Central memory CD8-positive, alpha-beta T cell (primary cell): ENCODE measurements at regions not wholly inside any gene's neighbourhood (a gene's known extent, or its start where the extent isn't known, plus 50 kb on each side); places are given as distances from the start of the nearest gene placed in this dataset.

Source experiments
- ATAC-seq: fragments of 150-1000 bp; cut with Tn5 transposase; replicated peaks from 2 replicates; pipeline ENCODE4 v1.10.0; 2022; ENCODE audit warnings: mild to moderate bottlenecking, moderate FRiP score, moderate number of reproducible peaks; ENCODE audit not compliant: poor library complexity, severe bottlenecking; ENCODE audit errors: extremely low read depth
- DNase-seq, 2 donors: peaks; one replicate each; pipeline ENCODE4 v3.0.0; 2021; ENCODE audit warnings: low spot score in 2 of 2
- H3K27ac Mint-ChIP-seq: one replicate; pipeline ENCODE4 v1.8.0; 2022; ENCODE audit warnings: low read depth, mild to moderate bottlenecking, moderate library complexity, mixed read lengths
- H3K27me3 Mint-ChIP-seq: one replicate; pipeline ENCODE4 v1.8.0; 2022; ENCODE audit warnings: mixed read lengths
- H3K36me3 Mint-ChIP-seq: one replicate; pipeline ENCODE4 v1.8.0; 2022; ENCODE audit warnings: mild to moderate bottlenecking, moderate library complexity, mixed read lengths; ENCODE audit not compliant: insufficient read depth
- H3K4me1 Mint-ChIP-seq: one replicate; pipeline ENCODE4 v1.8.0; 2022; ENCODE audit warnings: mixed read lengths
- H3K4me3 Mint-ChIP-seq: one replicate; pipeline ENCODE4 v1.8.0; 2022; ENCODE audit warnings: mild to moderate bottlenecking, moderate library complexity, mixed read lengths
- H3K9me3 Mint-ChIP-seq: one replicate; pipeline ENCODE4 v1.8.0; 2022; ENCODE audit warnings: mixed read lengths

DNA sequence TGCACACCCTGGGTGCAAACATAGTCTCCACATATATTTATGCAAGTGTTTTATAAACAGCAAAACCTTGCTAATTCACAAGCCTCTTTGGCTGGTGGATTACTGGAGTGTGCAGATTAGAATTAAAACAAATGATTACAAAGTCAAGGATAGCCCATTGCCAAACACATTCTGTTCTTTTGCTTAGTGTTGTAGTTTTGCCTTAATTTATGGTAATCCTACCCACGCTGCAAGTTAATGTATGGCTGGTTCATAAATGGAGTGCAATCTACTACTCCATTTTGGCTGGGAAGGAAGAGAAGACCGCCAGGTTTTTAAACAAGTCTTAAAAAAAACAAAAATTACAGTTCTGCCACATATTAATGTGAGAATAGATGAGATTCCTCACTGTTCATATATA is 883.1 kb upstream of the KLHL29 start:
- ATAC-seq, result no peak
- H3K27me3 Mint-ChIP-seq, result no peaks in the 10 kb centered on the region

GRCh38 chr2:22513563-22513962 is 871.4 kb upstream of the KLHL29 start:
- H3K27ac Mint-ChIP-seq, result no peak overlapping the region
- no peaks in the 10 kb centered on the region for H3K4me1 Mint-ChIP-seq
- peaks cover 33% of the 10 kb centered on the region for H3K9me3 Mint-ChIP-seq
- ATAC-seq, result no peak
- no peaks in the 10 kb centered on the region for H3K36me3 Mint-ChIP-seq
- no peak for DNase-seq
- H3K27me3 Mint-ChIP-seq, result no peaks in the 10 kb centered on the region
- H3K4me3 Mint-ChIP-seq, result no peak overlapping the region

More for the DNA sequence above, 883.1 kb upstream of the KLHL29 start:
- H3K4me1 Mint-ChIP-seq, result no peaks in the 10 kb centered on the region
- no peak overlapping the region for H3K27ac Mint-ChIP-seq
- peaks cover 31% of the 10 kb centered on the region for H3K9me3 Mint-ChIP-seq
- no peak for DNase-seq
- H3K36me3 Mint-ChIP-seq, result no peaks in the 10 kb centered on the region
- H3K4me3 Mint-ChIP-seq, result no peak overlapping the region

- ATAC-seq (no peak), DNase-seq (no peak)
- no peaks in the 10 kb centered on the region for H3K36me3 Mint-ChIP-seq
- no peak overlapping the region for H3K4me3 Mint-ChIP-seq
- H3K27me3 Mint-ChIP-seq, result no peaks in the 10 kb centered on the region
- no peak overlapping the region for H3K27ac Mint-ChIP-seq
- H3K9me3 Mint-ChIP-seq, result peaks cover 28% of the 10 kb centered on the region
- no peaks in the 10 kb centered on the region for H3K4me1 Mint-ChIP-seq
Observed at GRCh38 chr2:22517141-22517540, 867.8 kb upstream of the KLHL29 start.

- DNase-seq (no peak), ATAC-seq (no peak)
- Mint-ChIP-seq H3K9me3 (peaks cover 16% of the 10 kb centered on the region), H3K4me1 (no peaks in the 10 kb centered on the region), H3K4me3 (no peak overlapping the region), H3K27me3 (no peaks in the 10 kb centered on the region), H3K36me3 (no peaks in the 10 kb centered on the region), H3K27ac (no peak overlapping the region)
Observed at GRCh38 chr2:22518641-22519040, 866.3 kb upstream of the KLHL29 start.

- ATAC-seq (no peak), DNase-seq (no peak)
- Mint-ChIP-seq H3K4me3 (no peak overlapping the region), H3K9me3 (peaks cover 10% of the 10 kb centered on the region), H3K27me3 (no peaks in the 10 kb centered on the region), H3K27ac (no peak overlapping the region), H3K36me3 (no peaks in the 10 kb centered on the region), H3K4me1 (no peaks in the 10 kb centered on the region)
Observed at GRCh38 chr2:22520369-22521288, 864.4 kb upstream of the KLHL29 start.

DNA sequence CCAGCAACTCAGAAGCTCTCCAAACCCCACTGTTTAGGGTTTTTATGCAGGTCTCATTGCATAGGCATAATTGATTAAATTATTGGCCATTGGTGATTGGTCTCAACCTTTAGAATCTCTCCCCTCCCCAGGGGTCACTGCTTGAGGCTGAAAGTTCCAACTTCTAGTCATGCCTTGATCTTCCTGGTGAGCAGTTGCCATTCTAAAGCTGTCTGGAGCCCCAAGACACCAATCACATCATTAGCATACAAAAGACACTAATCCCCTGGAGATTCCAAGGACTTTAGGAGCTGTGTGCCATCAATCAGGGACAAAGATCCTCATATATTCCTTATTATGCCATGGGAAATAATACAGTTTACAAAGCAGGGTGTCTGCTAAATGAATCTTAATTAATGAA is 863.4 kb upstream of the KLHL29 start:
- no peak for ATAC-seq
- no peaks in the 10 kb centered on the region for H3K4me1 Mint-ChIP-seq
- H3K9me3 Mint-ChIP-seq, result peaks cover 9% of the 10 kb centered on the region
- no peaks in the 10 kb centered on the region for H3K36me3 Mint-ChIP-seq
- DNase-seq, result no peak
- H3K27me3 Mint-ChIP-seq, result no peaks in the 10 kb centered on the region
- H3K4me3 Mint-ChIP-seq, result no peak overlapping the region
- no peak overlapping the region for H3K27ac Mint-ChIP-seq

- Mint-ChIP-seq H3K4me1 (no peaks in the 10 kb centered on the region), H3K27me3 (no peaks in the 10 kb centered on the region), H3K36me3 (no peaks in the 10 kb centered on the region), H3K9me3 (peaks cover 15% of the 10 kb centered on the region), H3K4me3 (no peak overlapping the region), H3K27ac (no peak overlapping the region)
- ATAC-seq, result no peak
- no peak for DNase-seq
Observed at GRCh38 chr2:22525681-22526080, 859.3 kb upstream of the KLHL29 start.

- Mint-ChIP-seq H3K4me3 (no peak overlapping the region), H3K27me3 (no peaks in the 10 kb centered on the region), H3K9me3 (peaks cover 25% of the 10 kb centered on the region), H3K36me3 (no peaks in the 10 kb centered on the region), H3K27ac (no peak overlapping the region), H3K4me1 (no peaks in the 10 kb centered on the region)
- DNase-seq (no peak), ATAC-seq (no peak)
Observed at GRCh38 chr2:22530131-22530530, 854.8 kb upstream of the KLHL29 start.

- ATAC-seq (no peak), DNase-seq (no peak)
- H3K27me3 Mint-ChIP-seq, result no peaks in the 10 kb centered on the region
Observed at GRCh38 chr2:22536133-22536532, 848.8 kb upstream of the KLHL29 start.

GRCh38 chr2:22554453-22554852 is 830.5 kb upstream of the KLHL29 start:
- Mint-ChIP-seq H3K9me3 (peaks cover 29% of the 10 kb centered on the region), H3K27ac (no peak overlapping the region), H3K27me3 (no peaks in the 10 kb centered on the region), H3K4me3 (no peak overlapping the region), H3K4me1 (no peaks in the 10 kb centered on the region), H3K36me3 (no peaks in the 10 kb centered on the region)
- ATAC-seq (no peak), DNase-seq (no peak)

More at GRCh38 chr2:22536133-22536532, 848.8 kb upstream of the KLHL29 start:
- Mint-ChIP-seq H3K4me1 (no peaks in the 10 kb centered on the region), H3K36me3 (no peaks in the 10 kb centered on the region), H3K4me3 (no peak overlapping the region), H3K27ac (no peak overlapping the region), H3K9me3 (peaks cover 23% of the 10 kb centered on the region)

DNA sequence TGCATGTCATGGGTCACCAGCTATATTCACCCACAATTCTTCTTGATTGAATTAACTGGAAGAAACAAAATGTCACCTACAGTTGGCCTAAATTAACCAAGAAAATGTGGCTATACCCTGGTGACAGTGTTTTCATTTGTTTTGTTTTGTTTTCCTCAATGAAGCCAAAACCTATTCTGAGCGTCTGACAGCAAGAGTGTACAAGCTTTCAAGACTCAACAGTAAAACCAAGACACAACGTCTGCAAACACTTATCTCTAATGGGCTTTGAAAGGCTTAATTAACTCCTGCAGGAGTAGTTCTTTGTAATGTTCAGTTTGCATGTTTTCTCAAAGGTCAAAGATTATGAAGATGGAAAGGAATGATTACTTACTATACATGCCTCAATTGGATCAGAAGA is 827.6 kb upstream of the KLHL29 start:
- DNase-seq (no peak), ATAC-seq (no peak)
- Mint-ChIP-seq H3K4me3 (no peak overlapping the region), H3K36me3 (no peaks in the 10 kb centered on the region), H3K27ac (no peak overlapping the region), H3K4me1 (no peaks in the 10 kb centered on the region), H3K27me3 (no peaks in the 10 kb centered on the region), H3K9me3 (peaks cover 27% of the 10 kb centered on the region)

GRCh38 chr2:22560021-22560420 is 825.0 kb upstream of the KLHL29 start:
- Mint-ChIP-seq H3K27me3 (no peaks in the 10 kb centered on the region), H3K36me3 (no peaks in the 10 kb centered on the region), H3K27ac (no peak overlapping the region), H3K4me3 (no peak overlapping the region), H3K9me3 (peaks cover 37% of the 10 kb centered on the region), H3K4me1 (no peaks in the 10 kb centered on the region)
- ATAC-seq (no peak), DNase-seq (no peak)

GRCh38 chr2:22579341-22579740 is 805.6 kb upstream of the KLHL29 start:
- Mint-ChIP-seq H3K27me3 (no peaks in the 10 kb centered on the region), H3K27ac (no peak overlapping the region), H3K4me3 (no peak overlapping the region), H3K36me3 (peaks cover 2% of the 10 kb centered on the region), H3K4me1 (no peaks in the 10 kb centered on the region), H3K9me3 (peaks cover 16% of the 10 kb centered on the region)
- DNase-seq (no peak), ATAC-seq (no peak)
